ENCODE measurements at regions not wholly inside any gene's neighbourhood (a gene's known extent, or its start where the extent isn't known, plus 50 kb on each side); places are given as distances from the start of the nearest gene placed in this dataset.

GRCh38 chr13:74794147-74794546, 659.9 kb upstream of the KLF12 start:
- no peaks in the 10 kb centered on the region for H3K9me3 ChIP-seq (ENCODE audit: control insufficient read depth, low read length)
- no peaks in the 10 kb centered on the region for H3K4me1 ChIP-seq (ENCODE audit: control insufficient read depth in 1 of 2, insufficient read depth in 2 of 2, low read length in 2 of 2)
- no peaks in the 10 kb centered on the region for H3K27me3 ChIP-seq (ENCODE audit: control insufficient read depth in 1 of 2, insufficient read depth in 2 of 2, low read length in 1 of 2)
- no peaks in the 10 kb centered on the region for H3K36me3 ChIP-seq (ENCODE audit: control insufficient read depth in 1 of 2, insufficient read depth in 2 of 2, low read length in 1 of 2)
- ATAC-seq (ENCODE audit: low FRiP score) = no peak
- no peak for DNase-seq
- no peak overlapping the region for H3K27ac ChIP-seq (ENCODE audit: low read depth in 1 of 2, low read length in 2 of 2)
- intact Hi-C loops (cut with DNase I) = no loop called here
- 95 to 97% methylated on average over 5 of the region's 5 CpGs for WGBS, 2 donors
- H3K4me3 ChIP-seq (ENCODE audit: low read length in 2 of 2) = no peak overlapping the region

- Histone ChIP-seq H3K27me3 (ENCODE audit: control insufficient read depth in 1 of 2, insufficient read depth in 2 of 2, low read length in 1 of 2) (no peaks in the 10 kb centered on the region), H3K4me1 (ENCODE audit: control insufficient read depth in 1 of 2, insufficient read depth in 2 of 2, low read length in 2 of 2) (no peaks in the 10 kb centered on the region), H3K36me3 (ENCODE audit: control insufficient read depth in 1 of 2, insufficient read depth in 2 of 2, low read length in 1 of 2) (no peaks in the 10 kb centered on the region), H3K4me3 (ENCODE audit: low read length in 2 of 2) (no peak overlapping the region), H3K9me3 (ENCODE audit: control insufficient read depth, low read length) (no peaks in the 10 kb centered on the region), H3K27ac (ENCODE audit: low read depth in 1 of 2, low read length in 2 of 2) (no peak overlapping the region)
- no peak for ATAC-seq (ENCODE audit: low FRiP score)
- WGBS, 2 donors = 18 to 41% methylated on average over 3 of the region's 3 CpGs
- intact Hi-C loops (cut with DNase I) = no loop called here
- no peak for DNase-seq
Observed at GRCh38 chr13:74784959-74785358, 650.8 kb upstream of the KLF12 start.

- 68 to 72% methylated on average over 2 of the region's 2 CpGs for WGBS, 2 donors
- intact Hi-C loops (cut with DNase I) = no loop called here
Observed at GRCh38 chr13:74778946-74779345, 644.7 kb upstream of the KLF12 start.

GRCh38 chr13:74778087-74778486, 643.9 kb upstream of the KLF12 start:
- 83 to 85% methylated on average over 4 of the region's 4 CpGs for WGBS, 2 donors
- ATAC-seq (ENCODE audit: low FRiP score) = no peak
- Histone ChIP-seq H3K4me3 (ENCODE audit: low read length in 2 of 2) (no peak overlapping the region), H3K36me3 (ENCODE audit: control insufficient read depth in 1 of 2, insufficient read depth in 2 of 2, low read length in 1 of 2) (no peaks in the 10 kb centered on the region), H3K27me3 (ENCODE audit: control insufficient read depth in 1 of 2, insufficient read depth in 2 of 2, low read length in 1 of 2) (no peaks in the 10 kb centered on the region), H3K9me3 (ENCODE audit: control insufficient read depth, low read length) (no peaks in the 10 kb centered on the region), H3K4me1 (ENCODE audit: control insufficient read depth in 1 of 2, insufficient read depth in 2 of 2, low read length in 2 of 2) (no peaks in the 10 kb centered on the region), H3K27ac (ENCODE audit: low read depth in 1 of 2, low read length in 2 of 2) (no peak overlapping the region)
- no peak for DNase-seq
- intact Hi-C loops (cut with DNase I) = no loop called here

More at GRCh38 chr13:74778946-74779345, 644.7 kb upstream of the KLF12 start:
- Histone ChIP-seq H3K9me3 (ENCODE audit: control insufficient read depth, low read length) (no peaks in the 10 kb centered on the region), H3K27ac (ENCODE audit: low read depth in 1 of 2, low read length in 2 of 2) (no peak overlapping the region), H3K27me3 (ENCODE audit: control insufficient read depth in 1 of 2, insufficient read depth in 2 of 2, low read length in 1 of 2) (no peaks in the 10 kb centered on the region), H3K36me3 (ENCODE audit: control insufficient read depth in 1 of 2, insufficient read depth in 2 of 2, low read length in 1 of 2) (no peaks in the 10 kb centered on the region), H3K4me3 (ENCODE audit: low read length in 2 of 2) (no peak overlapping the region), H3K4me1 (ENCODE audit: control insufficient read depth in 1 of 2, insufficient read depth in 2 of 2, low read length in 2 of 2) (no peaks in the 10 kb centered on the region)
- DNase-seq (no peak), ATAC-seq (ENCODE audit: low FRiP score) (no peak)

GRCh38 chr13:74774264-74774663, 640.1 kb upstream of the KLF12 start:
- intact Hi-C loops (cut with DNase I) = no loop called here
- Histone ChIP-seq H3K27me3 (ENCODE audit: control insufficient read depth in 1 of 2, insufficient read depth in 2 of 2, low read length in 1 of 2) (no peaks in the 10 kb centered on the region), H3K4me1 (ENCODE audit: control insufficient read depth in 1 of 2, insufficient read depth in 2 of 2, low read length in 2 of 2) (no peaks in the 10 kb centered on the region), H3K9me3 (ENCODE audit: control insufficient read depth, low read length) (no peaks in the 10 kb centered on the region), H3K36me3 (ENCODE audit: control insufficient read depth in 1 of 2, insufficient read depth in 2 of 2, low read length in 1 of 2) (no peaks in the 10 kb centered on the region), H3K4me3 (ENCODE audit: low read length in 2 of 2) (no peak overlapping the region), H3K27ac (ENCODE audit: low read depth in 1 of 2, low read length in 2 of 2) (no peak overlapping the region)
- no peak for DNase-seq
- no peak for ATAC-seq (ENCODE audit: low FRiP score)
- WGBS, 2 donors = 96 to 97% methylated on average over 1 of the region's 1 CpG

- H3K4me1 ChIP-seq (ENCODE audit: control insufficient read depth in 1 of 2, insufficient read depth in 2 of 2, low read length in 2 of 2) = no peaks in the 10 kb centered on the region
- WGBS, 2 donors = 88 to 91% methylated on average over 1 of the region's 1 CpG
- intact Hi-C loops (cut with DNase I) = no loop called here
Observed at GRCh38 chr13:74773248-74773647, 639.0 kb upstream of the KLF12 start.

GRCh38 chr13:74771964-74772363, 637.8 kb upstream of the KLF12 start:
- WGBS, 2 donors = 88 to 89% methylated on average over 3 of the region's 3 CpGs
- no peak overlapping the region for H3K4me3 ChIP-seq (ENCODE audit: low read length in 2 of 2)
- no peaks in the 10 kb centered on the region for H3K36me3 ChIP-seq (ENCODE audit: control insufficient read depth in 1 of 2, insufficient read depth in 2 of 2, low read length in 1 of 2)
- ATAC-seq (ENCODE audit: low FRiP score) (no peak), DNase-seq (no peak)
- no peak overlapping the region for H3K27ac ChIP-seq (ENCODE audit: low read depth in 1 of 2, low read length in 2 of 2)
- no peaks in the 10 kb centered on the region for H3K27me3 ChIP-seq (ENCODE audit: control insufficient read depth in 1 of 2, insufficient read depth in 2 of 2, low read length in 1 of 2)
- H3K4me1 ChIP-seq (ENCODE audit: control insufficient read depth in 1 of 2, insufficient read depth in 2 of 2, low read length in 2 of 2) = no peaks in the 10 kb centered on the region
- intact Hi-C loops (cut with DNase I) = no loop called here
- no peaks in the 10 kb centered on the region for H3K9me3 ChIP-seq (ENCODE audit: control insufficient read depth, low read length)

More at GRCh38 chr13:74773248-74773647, 639.0 kb upstream of the KLF12 start:
- no peak overlapping the region for H3K27ac ChIP-seq (ENCODE audit: low read depth in 1 of 2, low read length in 2 of 2)
- H3K9me3 ChIP-seq (ENCODE audit: control insufficient read depth, low read length) = no peaks in the 10 kb centered on the region
- no peak overlapping the region for H3K4me3 ChIP-seq (ENCODE audit: low read length in 2 of 2)
- no peak for DNase-seq
- H3K27me3 ChIP-seq (ENCODE audit: control insufficient read depth in 1 of 2, insufficient read depth in 2 of 2, low read length in 1 of 2) = no peaks in the 10 kb centered on the region
- no peaks in the 10 kb centered on the region for H3K36me3 ChIP-seq (ENCODE audit: control insufficient read depth in 1 of 2, insufficient read depth in 2 of 2, low read length in 1 of 2)
- no peak for ATAC-seq (ENCODE audit: low FRiP score)

GRCh38 chr13:74770361-74770760, 636.2 kb upstream of the KLF12 start:
- no peak overlapping the region for H3K4me3 ChIP-seq (ENCODE audit: low read length in 2 of 2)
- H3K27me3 ChIP-seq (ENCODE audit: control insufficient read depth in 1 of 2, insufficient read depth in 2 of 2, low read length in 1 of 2) = no peaks in the 10 kb centered on the region
- intact Hi-C loops (cut with DNase I) = no loop called here
- ATAC-seq (ENCODE audit: low FRiP score) (peak; percentile 61), DNase-seq (no peak)
- H3K36me3 ChIP-seq (ENCODE audit: control insufficient read depth in 1 of 2, insufficient read depth in 2 of 2, low read length in 1 of 2) = no peaks in the 10 kb centered on the region
- H3K4me1 ChIP-seq (ENCODE audit: control insufficient read depth in 1 of 2, insufficient read depth in 2 of 2, low read length in 2 of 2) = no peaks in the 10 kb centered on the region
- no peak overlapping the region for H3K27ac ChIP-seq (ENCODE audit: low read depth in 1 of 2, low read length in 2 of 2)
- H3K9me3 ChIP-seq (ENCODE audit: control insufficient read depth, low read length) = no peaks in the 10 kb centered on the region

- WGBS, 2 donors = 71 to 82% methylated on average over 2 of the region's 2 CpGs
- Histone ChIP-seq H3K36me3 (ENCODE audit: control insufficient read depth in 1 of 2, insufficient read depth in 2 of 2, low read length in 1 of 2) (no peaks in the 10 kb centered on the region), H3K27ac (ENCODE audit: low read depth in 1 of 2, low read length in 2 of 2) (no peak overlapping the region), H3K4me1 (ENCODE audit: control insufficient read depth in 1 of 2, insufficient read depth in 2 of 2, low read length in 2 of 2) (no peaks in the 10 kb centered on the region), H3K27me3 (ENCODE audit: control insufficient read depth in 1 of 2, insufficient read depth in 2 of 2, low read length in 1 of 2) (no peaks in the 10 kb centered on the region), H3K9me3 (ENCODE audit: control insufficient read depth, low read length) (no peaks in the 10 kb centered on the region), H3K4me3 (ENCODE audit: low read length in 2 of 2) (no peak overlapping the region)
- intact Hi-C loops (cut with DNase I) = no loop called here
- no peak for ATAC-seq (ENCODE audit: low FRiP score)
- DNase-seq = no peak
Observed at GRCh38 chr13:74769333-74769732, 635.1 kb upstream of the KLF12 start.
